GM23338 (cell line): ENCODE measurements at regions not wholly inside any gene's neighbourhood (a gene's known extent, or its start where the extent isn't known, plus 50 kb on each side); places are given as distances from the start of the nearest gene placed in this dataset.

Experiments
- ATAC-seq: fragments of 200-7000 bp; cut with Tn5 transposase; 3 replicates; pipeline ENCODE4 v1.9.1; 2020
- DNase-seq: peaks from one replicate; pipeline ENCODE4 v3.0.0-alpha.2; 2015; ENCODE audit warnings: low spot score
- H2AFZ ChIP-seq: fragments of 200-600 bp; sonication (generic); 2 replicates; pipeline ENCODE4 v1.8.0; 2016; ENCODE audit warnings: antibody characterized with exemption, mild to moderate bottlenecking, moderate library complexity
- H3F3A ChIP-seq: fragments of 200-600 bp; sonication (generic); replicated peaks from 2 replicates; pipeline ENCODE4 v1.8.0; 2017; ENCODE audit warnings: antibody characterized with exemption, mixed run types, low read depth
- H3K27ac ChIP-seq: fragments of 200-600 bp; sonication (generic); 2 replicates; pipeline ENCODE4 v1.6.1; 2016; ENCODE audit warnings: low read depth
- H3K27me3 ChIP-seq: fragments of 200-600 bp; sonication (generic); 2 replicates; pipeline ENCODE4 v1.8.0; 2016; ENCODE audit warnings: mild to moderate bottlenecking, mixed run types, moderate library complexity; ENCODE audit not compliant: insufficient read depth
- H3K36me3 ChIP-seq: fragments of 200-600 bp; sonication (generic); 2 replicates; pipeline ENCODE4 v1.8.0; 2016; ENCODE audit warnings: mild to moderate bottlenecking; ENCODE audit not compliant: insufficient read depth
- H3K4me1 ChIP-seq: fragments of 200-600 bp; sonication (generic); 2 replicates; pipeline ENCODE4 v1.8.0; 2016; ENCODE audit warnings: mild to moderate bottlenecking, moderate library complexity; ENCODE audit not compliant: insufficient read depth
- H3K4me2 ChIP-seq: fragments of 200-600 bp; sonication (generic); 2 replicates; pipeline ENCODE4 v1.7.1; 2017; ENCODE audit warnings: mixed run types
- H3K4me3 ChIP-seq: fragments of 200-600 bp; sonication (generic); 2 replicates; pipeline ENCODE4 v1.6.1; 2016; ENCODE audit warnings: mixed run types
- H3K79me2 ChIP-seq: fragments of 200-600 bp; sonication (generic); replicated peaks from 2 replicates; pipeline ENCODE4 v1.8.0; 2017; ENCODE audit warnings: mild to moderate bottlenecking; ENCODE audit not compliant: insufficient read depth
- H3K9me2 ChIP-seq: fragments of 200-600 bp; sonication (generic); 2 replicates; pipeline ENCODE4 v1.8.0; 2017; ENCODE audit not compliant: insufficient read depth
- H4K20me1 ChIP-seq: fragments of 200-600 bp; sonication (generic); replicated peaks from 2 replicates; pipeline ENCODE4 v1.8.0; 2017; ENCODE audit warnings: mild to moderate bottlenecking; ENCODE audit not compliant: insufficient read depth
- H3K27ac Mint-ChIP-seq: 2 replicates; pipeline ENCODE4 v1.8.0; 2020; ENCODE audit warnings: inconsistent platforms, mild to moderate bottlenecking, moderate library complexity, mixed read lengths
- H3K27me3 Mint-ChIP-seq: 3 replicates; pipeline ENCODE4 v1.8.0; 2022; ENCODE audit warnings: low read depth, mild to moderate bottlenecking, moderate library complexity, mixed read lengths, inconsistent platforms; ENCODE audit not compliant: insufficient read depth, poor library complexity
- H3K36me3 Mint-ChIP-seq: 3 replicates; pipeline ENCODE4 v1.8.0; 2021; ENCODE audit warnings: low read depth, mild to moderate bottlenecking, inconsistent platforms, moderate library complexity, mixed read lengths
- H3K4me1 Mint-ChIP-seq: 3 replicates; pipeline ENCODE4 v1.8.0; 2020; ENCODE audit warnings: mild to moderate bottlenecking, inconsistent platforms, mixed read lengths
- H3K4me3 Mint-ChIP-seq: 3 replicates; pipeline ENCODE4 v1.8.0; 2021; ENCODE audit warnings: moderate library complexity, mild to moderate bottlenecking, inconsistent platforms, mixed read lengths
- H3K9me3 Mint-ChIP-seq: 3 replicates; pipeline ENCODE4 v1.8.0; 2020; ENCODE audit warnings: moderate library complexity, mild to moderate bottlenecking, inconsistent platforms, mixed read lengths
- CREB1 ChIP-seq: fragments of 250-450 bp; sonication (Bioruptor Pico); IDR thresholded peaks from 2 replicates; pipeline ENCODE4 v1.5.0; 2020; ENCODE audit warnings: low read depth, mild to moderate bottlenecking, moderate library complexity
- CTCF ChIP-seq, 2 experiments: fragments of 200-600 bp in 1 of 2; sonication (generic) in 1 of 2; conservative IDR thresholded peaks; 2 replicates each; pipeline versions ENCODE4 v1.5.1 to v1.6.1; 2016 to 2017; ENCODE audit warnings: antibody characterized with exemption in 2 of 2, low read depth in 2 of 2, mild to moderate bottlenecking in 2 of 2, moderate library complexity in 1 of 2
- ETS1 ChIP-seq: IDR thresholded peaks from 2 replicates; pipeline ENCODE4 v1.6.1; 2016; ENCODE audit warnings: antibody characterized with exemption
- EZH2phosphoT487 ChIP-seq: fragments of 200-600 bp; sonication (generic); IDR thresholded peaks from one replicate; pipeline ENCODE4 v1.8.1; 2018; ENCODE audit warnings: antibody characterized with exemption; ENCODE audit not compliant: unreplicated experiment
- JUNB ChIP-seq: IDR thresholded peaks from one replicate; pipeline ENCODE4 v1.6.1; 2016; ENCODE audit warnings: antibody characterized with exemption; ENCODE audit not compliant: unreplicated experiment
- NANOG ChIP-seq: IDR thresholded peaks from 2 replicates; pipeline ENCODE4 v1.6.1; 2016; ENCODE audit warnings: antibody characterized with exemption, borderline replicate concordance
- POLR2AphosphoS5 ChIP-seq: IDR thresholded peaks from 2 replicates; pipeline ENCODE4 v1.6.1; 2016; ENCODE audit warnings: antibody characterized with exemption, low read depth
- STAT1 ChIP-seq: IDR thresholded peaks from one replicate; pipeline ENCODE4 v1.6.1; 2016; ENCODE audit warnings: antibody characterized with exemption; ENCODE audit not compliant: unreplicated experiment
- ZNF114 ChIP-seq: fragments of 250-450 bp; sonication (Bioruptor Pico); IDR thresholded peaks from 2 replicates; pipeline ENCODE4 v1.5.0; 2020; ENCODE audit warnings: mild to moderate bottlenecking, moderate library complexity
- ZNF331 ChIP-seq: fragments of 250-450 bp; sonication (Bioruptor Pico); IDR thresholded peaks from 2 replicates; pipeline ENCODE4 v1.5.0; 2020; ENCODE audit warnings: low read depth, mild to moderate bottlenecking, moderate library complexity
- ZNF462 ChIP-seq: fragments of 250-450 bp; sonication (Bioruptor Pico); IDR thresholded peaks from 2 replicates; pipeline ENCODE4 v1.5.0; 2020; ENCODE audit warnings: mild to moderate bottlenecking, moderate library complexity

GRCh38 chr2:144054911-144055310 is 465.0 kb downstream of the ZEB2 start (continued):
- TF ChIP-seq POLR2AphosphoS5 (no peak), CTCF (conservative IDR thresholded peaks at IDR 0.05; ENCODE audit: low read depth in 2 of 2) (no peak), NANOG (no peak), ZNF114 (CRISPR knock-in tag) (no peak), ETS1 (no peak), JUNB (no peak), CREB1 (no peak)

GRCh38 chr2:144052083-144052482 is 467.8 kb downstream of the ZEB2 start:
- H3K4me3 ChIP-seq: no peak overlapping the region
- TF ChIP-seq EZH2phosphoT487 (no peak), CREB1 (no peak), STAT1 (no peak), ZNF462 (CRISPR knock-in tag) (no peak), NANOG (no peak), CTCF (conservative IDR thresholded peaks at IDR 0.05; ENCODE audit: low read depth in 2 of 2) (no peak), ETS1 (no peak), POLR2AphosphoS5 (no peak), ZNF331 (CRISPR knock-in tag) (no peak)

More at GRCh38 chr2:144052083-144052482, 467.8 kb downstream of the ZEB2 start:
- Histone ChIP-seq H2AFZ (no peak overlapping the region), H3F3A (no peaks in the 10 kb centered on the region), H3K36me3 (no peaks in the 10 kb centered on the region), H4K20me1 (no peaks in the 10 kb centered on the region), H3K27ac (no peak overlapping the region), H3K27me3 (no peaks in the 10 kb centered on the region), H3K4me1 (no peaks in the 10 kb centered on the region), H3K4me2 (no peak overlapping the region), H3K9me2 (no peaks in the 10 kb centered on the region), H3K79me2 (no peaks in the 10 kb centered on the region)
- H3K9me3 Mint-ChIP-seq: no peaks in the 10 kb centered on the region; the same call in 2 of the 3 replicates
- no peak overlapping the region for H3K4me3 Mint-ChIP-seq
- H3K36me3 Mint-ChIP-seq: no peaks in the 10 kb centered on the region
- H3K27ac Mint-ChIP-seq: no peak overlapping the region
- no peaks in the 10 kb centered on the region for H3K4me1 Mint-ChIP-seq
- peaks cover 2% of the 10 kb centered on the region for H3K27me3 Mint-ChIP-seq
- no peak for ATAC-seq
- no peak for DNase-seq
